Activated CD4-positive, alpha-beta T cell treated with anti-CD3 and anti-CD28 coated beads, Interleukin-2, Interleukin-4, amounts not matched to agents 100 ng/mL and 50 ng/mL, durations not matched to agents 16 hours and 8 hours (primary cell): ENCODE measurements at regions not wholly inside any gene's neighbourhood (a gene's known extent, or its start where the extent isn't known, plus 50 kb on each side); places are given as distances from the start of the nearest gene placed in this dataset.

Experiments used
- DNase-seq: peaks from one replicate; pipeline ENCODE4 v3.0.0-alpha.2; 2020; ENCODE audit warnings: low spot score

DNA sequence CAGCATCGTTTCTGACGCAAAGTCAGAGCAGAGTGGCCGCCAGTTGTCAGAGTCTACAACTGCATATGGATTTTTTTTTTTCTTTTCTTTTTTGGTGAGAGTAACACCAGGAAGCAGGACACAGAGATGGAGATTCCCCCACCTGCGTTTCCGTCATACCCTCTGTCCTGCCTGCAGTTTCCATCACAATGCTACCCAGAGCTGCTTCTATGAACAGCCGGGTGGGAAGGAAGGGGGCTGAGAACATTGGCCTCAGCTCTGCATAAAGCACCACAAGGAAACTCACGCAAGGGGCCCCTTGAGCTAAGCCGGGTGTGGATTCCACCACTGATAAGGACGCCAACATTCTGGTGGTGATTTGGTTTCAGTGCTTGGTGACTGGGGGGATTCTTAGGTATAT lies 183.5 kb upstream of the AFDN start:
- no peak for DNase-seq

DNA sequence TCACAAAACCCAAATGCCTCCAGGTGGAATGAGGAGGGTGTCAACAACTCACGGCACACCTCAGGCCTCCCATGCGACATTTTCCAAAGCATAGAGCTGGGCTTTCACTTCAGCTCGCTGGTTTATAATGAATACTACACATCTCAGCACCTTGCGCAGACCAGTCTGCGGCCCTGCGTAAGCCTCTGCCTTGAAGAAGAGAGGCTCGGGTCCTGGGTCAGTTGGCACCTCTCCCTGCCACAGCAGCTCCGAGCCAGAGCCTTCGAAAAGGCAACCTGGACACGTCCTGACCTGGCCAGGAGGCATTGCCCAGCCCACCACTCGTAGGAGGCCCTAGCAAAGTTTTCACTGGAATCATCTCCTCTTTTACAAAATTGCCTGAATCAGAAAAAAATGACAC lies 183.0 kb upstream of the AFDN start:
- DNase-seq, result no peak

GRCh38 chr6:167644412-167645132 lies 182.1 kb upstream of the AFDN start:
- no peak for DNase-seq

DNA sequence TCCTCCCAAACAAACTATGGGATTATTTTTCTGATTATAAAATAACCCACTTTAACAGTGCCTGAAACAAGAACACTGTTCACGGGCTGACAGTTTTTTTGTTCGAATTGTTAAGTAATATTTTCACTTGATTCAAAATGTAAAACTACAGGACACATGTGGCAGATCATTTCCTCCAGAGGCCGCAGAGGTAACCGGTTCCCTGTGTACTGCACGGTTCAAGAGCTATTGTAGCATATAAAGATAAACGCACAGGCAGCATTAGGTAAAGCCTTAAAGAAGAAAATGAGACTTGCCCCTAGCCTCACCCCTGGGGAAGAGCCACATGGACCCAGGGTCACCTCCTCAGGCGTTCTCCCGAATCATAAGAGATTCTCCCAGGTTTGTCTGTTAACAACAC lies 181.3 kb upstream of the AFDN start:
- DNase-seq, result no peak

DNA sequence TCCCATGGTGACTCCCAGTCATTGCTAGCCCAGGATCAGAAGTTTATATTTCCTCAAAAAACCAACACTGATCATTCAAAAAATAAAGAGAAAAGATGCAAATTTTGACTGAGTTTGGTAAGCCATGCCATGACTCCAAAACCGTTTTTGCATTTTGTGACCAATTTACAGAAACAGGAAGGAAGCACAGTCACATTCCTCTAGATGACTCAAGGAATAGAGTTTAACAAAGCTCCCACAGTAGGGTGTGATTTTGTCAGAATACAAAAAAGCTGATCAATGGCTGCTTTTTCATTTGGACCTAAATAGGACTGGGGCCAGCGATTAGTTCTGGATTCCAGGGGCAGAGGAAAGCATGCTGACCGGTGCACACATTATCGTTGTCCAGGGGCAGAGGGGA lies 179.4 kb upstream of the AFDN start:
- DNase-seq, result peak; percentile 4

DNA sequence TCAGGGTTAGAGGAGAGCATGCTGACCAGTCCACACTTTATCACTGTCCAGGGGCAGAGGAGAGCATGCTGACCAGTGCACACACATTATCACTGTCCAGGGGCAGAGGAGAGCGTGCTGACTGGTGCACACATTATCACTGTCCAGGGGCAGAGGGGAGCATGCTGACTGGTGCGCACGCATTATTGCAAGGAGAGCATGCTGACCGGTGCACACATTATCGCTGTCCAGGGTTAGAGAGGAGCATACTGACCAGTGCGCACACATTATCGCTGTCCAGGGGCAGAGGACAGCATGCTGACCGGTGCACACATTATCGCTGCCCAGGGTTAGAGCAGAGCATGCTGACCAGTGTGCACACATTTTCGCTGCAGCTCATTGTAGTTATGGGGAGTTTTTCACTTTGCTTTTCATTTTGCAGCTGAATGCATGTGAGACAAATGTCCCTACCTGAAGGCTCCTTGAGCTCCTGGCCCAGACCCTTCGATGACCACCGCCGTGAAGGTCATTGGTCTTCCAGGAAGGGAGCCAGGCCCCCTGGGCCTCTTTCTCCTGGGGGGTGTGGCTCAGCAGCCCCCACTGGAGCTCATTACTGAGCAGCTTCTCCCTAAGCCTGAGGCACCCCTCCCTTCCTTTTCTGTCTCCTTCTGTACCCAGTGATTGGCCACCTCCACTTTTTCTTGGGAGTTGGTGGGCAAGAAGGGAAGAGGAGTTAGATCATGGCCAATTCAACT lies 178.8 kb upstream of the AFDN start:
- no peak for DNase-seq

- no peak for DNase-seq
Measured at GRCh38 chr6:167648501-167649278, 178.0 kb upstream of the AFDN start.

GRCh38 chr6:167649476-167649875 lies 177.2 kb upstream of the AFDN start:
- no peak for DNase-seq

GRCh38 chr6:167650730-167651317 lies 175.9 kb upstream of the AFDN start:
- DNase-seq, result no peak

DNA sequence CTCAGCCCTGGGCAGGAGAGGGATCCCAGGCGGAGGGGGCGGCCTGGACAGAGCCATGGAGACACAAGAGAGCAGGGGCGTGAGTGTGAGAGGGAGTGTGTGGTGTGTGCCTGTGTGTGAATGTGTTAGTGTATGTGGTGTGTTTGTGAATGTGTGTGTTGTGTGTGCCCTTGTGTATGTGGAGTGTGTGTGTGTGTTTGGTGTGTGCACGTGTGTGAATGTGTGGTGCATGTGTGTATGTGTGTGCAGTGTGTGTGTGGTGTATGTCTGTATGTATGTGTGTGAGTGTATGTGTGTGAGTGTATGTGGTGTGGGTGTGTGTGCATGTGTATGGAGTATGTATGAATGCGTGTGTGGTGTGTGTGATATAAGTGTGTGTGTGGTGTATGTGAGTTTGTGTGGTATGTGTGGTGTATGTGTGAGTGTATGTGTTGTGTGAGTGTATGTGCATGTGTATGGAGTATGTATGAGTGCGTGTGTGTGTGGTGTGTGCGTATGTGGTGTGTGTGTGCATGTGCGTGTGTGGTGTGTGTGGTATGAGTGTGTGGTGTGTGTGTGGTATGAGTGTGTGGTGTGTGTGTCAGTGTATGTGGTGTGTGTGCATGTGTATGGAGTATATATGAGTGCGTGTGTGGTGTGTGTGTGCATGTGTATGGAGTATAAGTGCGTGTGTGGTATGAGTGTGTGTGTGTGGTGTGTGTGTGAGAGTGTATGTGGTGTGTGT lies 175.2 kb upstream of the AFDN start:
- no peak for DNase-seq

DNA sequence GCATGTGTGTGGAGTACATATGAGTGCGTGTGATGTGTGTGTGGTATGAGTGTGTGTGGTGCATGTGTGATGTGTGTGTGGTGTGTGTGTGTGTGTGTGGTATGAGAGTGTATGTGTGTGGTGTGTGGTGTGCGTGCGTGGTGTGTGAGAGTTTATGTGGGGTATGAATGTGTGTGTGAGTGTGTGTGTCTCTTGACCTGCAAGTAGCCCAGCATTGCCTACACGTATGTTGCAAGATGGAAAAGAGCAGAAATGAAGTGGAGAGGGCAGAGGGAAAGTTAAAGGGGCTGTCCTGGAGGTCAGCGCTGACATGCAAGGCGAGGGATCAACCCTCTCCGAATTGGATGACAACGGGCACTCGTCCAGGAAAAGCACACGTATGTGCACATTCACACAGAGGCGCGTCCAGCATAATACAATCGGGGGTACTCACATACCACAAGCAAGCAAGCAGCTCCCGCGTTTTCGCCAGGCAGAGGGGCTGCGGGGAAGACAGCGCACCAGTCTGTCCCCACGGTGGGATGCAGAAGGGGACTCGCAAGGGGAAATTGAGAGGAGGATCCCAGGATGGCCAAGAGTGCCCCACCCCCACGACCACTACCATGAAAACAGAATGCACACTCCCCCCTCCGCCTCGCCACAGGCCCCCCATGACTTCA lies 174.5 kb upstream of the AFDN start:
- DNase-seq, result no peak

GRCh38 chr6:167652701-167653095 lies 174.0 kb upstream of the AFDN start:
- no peak for DNase-seq

GRCh38 chr6:167653561-167653960 lies 173.2 kb upstream of the AFDN start:
- no peak for DNase-seq

DNA sequence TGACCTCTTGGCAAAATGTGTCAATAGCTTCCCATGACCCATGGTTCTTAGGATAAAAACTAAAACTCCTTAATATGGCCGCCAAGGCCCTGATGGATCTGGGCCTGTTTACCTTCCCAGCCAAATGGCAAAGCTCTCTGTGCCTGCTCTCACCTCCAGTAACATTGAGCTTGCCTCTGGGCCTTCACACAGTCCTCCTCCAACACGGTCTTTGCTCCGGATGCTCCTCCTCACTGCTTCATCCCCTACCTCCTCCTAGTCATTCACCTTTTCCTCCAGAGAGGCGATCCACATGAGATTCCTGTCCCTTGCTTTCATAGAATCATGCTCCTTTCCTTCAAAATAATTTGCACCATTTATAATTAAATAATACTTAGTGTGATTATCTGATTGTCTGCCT lies 172.3 kb upstream of the AFDN start:
- no peak for DNase-seq

GRCh38 chr6:167655174-167655821 lies 171.4 kb upstream of the AFDN start:
- no peak for DNase-seq

DNA sequence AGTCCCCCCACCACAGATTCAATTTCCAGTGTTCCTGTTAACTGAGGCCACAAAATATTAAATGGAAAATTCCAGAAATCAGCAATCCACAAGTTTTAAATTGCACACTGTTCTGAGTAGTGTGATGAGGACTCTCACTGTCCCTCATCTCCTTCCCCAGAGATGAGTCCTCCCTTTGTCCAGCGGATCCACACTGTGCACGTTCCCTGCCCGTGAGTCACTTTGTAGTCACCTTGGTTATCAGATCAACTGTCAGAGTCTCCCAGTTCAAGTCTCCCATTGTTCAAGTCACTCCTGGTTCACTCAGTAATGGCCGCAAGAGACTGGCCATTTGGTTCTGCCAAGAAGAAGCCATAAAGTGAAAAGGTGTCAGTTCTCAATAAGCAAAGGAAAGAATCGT lies 168.6 kb upstream of the AFDN start:
- no peak for DNase-seq

- no peak for DNase-seq
Measured at GRCh38 chr6:167659046-167659445, 167.7 kb upstream of the AFDN start.

- DNase-seq, result no peak
Measured at GRCh38 chr6:167660424-167660823, 166.3 kb upstream of the AFDN start.

DNA sequence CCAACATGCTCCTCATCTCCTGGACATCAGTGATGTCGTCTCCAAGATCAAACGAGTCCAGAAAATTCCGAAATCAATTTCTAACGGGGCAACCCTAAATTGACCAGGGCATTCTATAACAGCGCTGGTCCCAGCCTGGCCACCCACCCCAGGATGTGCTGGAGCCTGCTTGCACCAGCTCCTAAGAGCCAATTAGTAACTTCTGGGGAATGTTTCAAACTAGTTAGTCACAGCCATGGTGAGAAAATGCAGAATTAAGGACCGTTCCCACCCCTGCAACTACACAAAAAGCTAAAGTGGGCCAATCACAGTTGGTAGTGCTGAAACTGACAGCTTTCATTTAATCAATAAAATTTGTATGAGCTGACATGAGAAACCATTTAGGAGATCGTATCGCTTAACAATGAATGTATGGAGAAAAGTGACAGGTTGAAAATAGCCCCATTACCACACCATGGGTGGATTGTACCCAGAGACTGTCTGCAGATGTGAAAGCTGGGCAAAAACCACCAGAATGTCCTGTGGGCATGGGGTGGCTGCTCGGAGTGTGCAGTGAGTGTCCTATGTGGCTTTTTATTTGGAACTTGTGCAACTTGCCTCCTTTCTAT lies 165.7 kb upstream of the AFDN start:
- DNase-seq, result no peak

- DNase-seq, result no peak
Measured at GRCh38 chr6:167661552-167662044, 165.1 kb upstream of the AFDN start.
